ENCODE measurements at regions not wholly inside any gene's neighbourhood (a gene's known extent, or its start where the extent isn't known, plus 50 kb on each side); places are given as distances from the start of the nearest gene placed in this dataset.
"Not testable (repeated sequence)": the region's sequence is repeated elsewhere in the genome, so short reads cannot be mapped to it uniquely, and the experiment has no call there.

- H3K4me3 ChIP-seq: no peak overlapping the region
- no peak for DNase-seq (ENCODE audit: low spot score in 2 of 2)
- H3K4me1 ChIP-seq: no peaks in the 10 kb centered on the region
- no peaks in the 10 kb centered on the region for H3K27me3 ChIP-seq (ENCODE audit: low read depth)
- in situ Hi-C loops (cut with MboI; ENCODE audit: low sequenced_read_pairs): no loop called here
- H3K9me3 ChIP-seq: no peaks in the 10 kb centered on the region
- no peaks in the 10 kb centered on the region for H3K36me3 ChIP-seq (replicated peaks)
These were observed 68.4 kb upstream of the EEF1E1 start for GRCh38 chr6:8170754-8171153.

GRCh38 chr6:8170245-8170644 is 67.9 kb upstream of the EEF1E1 start:
- no peaks in the 10 kb centered on the region for H3K4me1 ChIP-seq
- no peak for DNase-seq (ENCODE audit: low spot score in 2 of 2)
- H3K9me3 ChIP-seq: no peaks in the 10 kb centered on the region

GRCh38 chr6:8166156-8166555 is 63.8 kb upstream of the EEF1E1 start:
- in situ Hi-C loops (cut with MboI; ENCODE audit: low sequenced_read_pairs): no loop called here
- H3K27me3 ChIP-seq (ENCODE audit: low read depth): no peaks in the 10 kb centered on the region
- H3K36me3 ChIP-seq (replicated peaks): no peaks in the 10 kb centered on the region
- DNase-seq (ENCODE audit: low spot score in 2 of 2): no peak
- H3K4me3 ChIP-seq: no peak overlapping the region
- no peaks in the 10 kb centered on the region for H3K9me3 ChIP-seq
- H3K4me1 ChIP-seq: no peaks in the 10 kb centered on the region

More at GRCh38 chr6:8170245-8170644, 67.9 kb upstream of the EEF1E1 start:
- no peak overlapping the region for H3K4me3 ChIP-seq
- no peaks in the 10 kb centered on the region for H3K27me3 ChIP-seq (ENCODE audit: low read depth)
- H3K36me3 ChIP-seq (replicated peaks): no peaks in the 10 kb centered on the region
- in situ Hi-C loops (cut with MboI; ENCODE audit: low sequenced_read_pairs): no loop called here

- in situ Hi-C loops (cut with MboI; ENCODE audit: low sequenced_read_pairs); H3K27me3 ChIP-seq (ENCODE audit: low read depth); DNase-seq (ENCODE audit: low spot score in 2 of 2); H3K36me3 ChIP-seq (replicated peaks); H3K4me3 ChIP-seq; H3K9me3 ChIP-seq; H3K4me1 ChIP-seq: not testable (repeated sequence)
These were observed 62.7 kb upstream of the EEF1E1 start for GRCh38 chr6:8165008-8165407.

- H3K36me3 ChIP-seq (replicated peaks); H3K27me3 ChIP-seq (ENCODE audit: low read depth); in situ Hi-C loops (cut with MboI; ENCODE audit: low sequenced_read_pairs); H3K4me1 ChIP-seq; H3K9me3 ChIP-seq; H3K4me3 ChIP-seq; DNase-seq (ENCODE audit: low spot score in 2 of 2): not testable (repeated sequence)
These were observed 61.9 kb upstream of the EEF1E1 start for GRCh38 chr6:8164281-8164680.

- Histone ChIP-seq H3K9me3 (no peaks in the 10 kb centered on the region), H3K36me3 (replicated peaks) (no peaks in the 10 kb centered on the region), H3K4me1 (no peaks in the 10 kb centered on the region), H3K4me3 (no peak overlapping the region), H3K27me3 (ENCODE audit: low read depth) (peaks cover 5% of the 10 kb centered on the region; the same call in 1 of the 2 replicates)
- no peak for DNase-seq (ENCODE audit: low spot score in 2 of 2)
- in situ Hi-C loops (cut with MboI; ENCODE audit: low sequenced_read_pairs): no loop called here
These were observed 57.6 kb upstream of the EEF1E1 start for GRCh38 chr6:8159966-8160365.

- H3K9me3 ChIP-seq: no peaks in the 10 kb centered on the region
- no peaks in the 10 kb centered on the region for H3K36me3 ChIP-seq (replicated peaks)
- H3K4me3 ChIP-seq: no peak overlapping the region
- in situ Hi-C loops (cut with MboI; ENCODE audit: low sequenced_read_pairs): no loop called here
- peaks cover 5% of the 10 kb centered on the region; the same call in 1 of the 2 replicates for H3K27me3 ChIP-seq (ENCODE audit: low read depth)
- no peak for DNase-seq (ENCODE audit: low spot score in 2 of 2)
- H3K4me1 ChIP-seq: no peaks in the 10 kb centered on the region
These were observed 55.5 kb upstream of the EEF1E1 start for GRCh38 chr6:8157839-8158238.

- Histone ChIP-seq H3K27me3 (ENCODE audit: low read depth) (peaks cover 5% of the 10 kb centered on the region; the same call in 1 of the 2 replicates), H3K4me1 (no peaks in the 10 kb centered on the region), H3K4me3 (no peak overlapping the region), H3K9me3 (no peaks in the 10 kb centered on the region), H3K36me3 (replicated peaks) (no peaks in the 10 kb centered on the region)
- DNase-seq (ENCODE audit: low spot score in 2 of 2): no peak
- in situ Hi-C loops (cut with MboI; ENCODE audit: low sequenced_read_pairs): no loop called here
These were observed 53.1 kb upstream of the EEF1E1 start for GRCh38 chr6:8155259-8156012.

All from HAP-1 (cell line).